Lower leg skin (tissue), 3 donors: ENCODE measurements at regions not wholly inside any gene's neighbourhood (a gene's known extent, or its start where the extent isn't known, plus 50 kb on each side); places are given as distances from the start of the nearest gene placed in this dataset.

ENCODE experiments used
- CTCF ChIP-seq, 3 donors: fragments of 450-650 bp; IDR thresholded peaks; one replicate each; pipeline ENCODE4 v1.5.1; 2016; ENCODE audit warnings: antibody characterized with exemption in 3 of 3, mild to moderate bottlenecking in 3 of 3, moderate library complexity in 2 of 3
- POLR2A ChIP-seq, 2 donors: fragments of 450-650 bp; IDR thresholded peaks; one replicate each; pipeline ENCODE4 v1.6.1; 2016 to 2017; ENCODE audit warnings: antibody characterized with exemption in 2 of 2, mild to moderate bottlenecking in 1 of 2, moderate library complexity in 1 of 2

DNA sequence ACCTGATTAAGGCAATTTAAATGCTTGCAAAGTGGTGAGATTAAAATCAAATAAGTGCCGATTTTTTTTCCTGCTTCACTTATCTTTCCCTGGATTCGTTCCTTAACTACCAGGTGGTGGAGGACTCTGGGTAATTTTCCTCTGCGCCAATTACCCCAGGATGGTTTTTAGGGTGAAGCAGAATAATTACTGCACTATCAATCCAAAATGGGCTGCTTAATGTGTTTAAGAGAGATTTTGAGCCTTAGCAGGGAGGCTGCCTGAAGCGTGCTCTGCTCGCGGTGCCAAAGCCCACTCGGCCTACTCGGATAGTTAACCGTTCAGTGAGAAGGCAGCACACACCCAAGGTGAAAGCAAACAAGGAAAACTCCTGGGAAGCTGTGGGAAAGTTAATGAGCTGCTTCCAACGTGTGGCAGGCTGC, 274.9 kb upstream of the LMO3 start:
- TF ChIP-seq CTCF (IDR thresholded peaks at IDR 0.05) (no peak), POLR2A (IDR thresholded peaks at IDR 0.05) (no peak)
